NCI-H774 (cell line): ENCODE measurements at regions not wholly inside any gene's neighbourhood (a gene's known extent, or its start where the extent isn't known, plus 50 kb on each side); places are given as distances from the start of the nearest gene placed in this dataset.

Source experiments
- DNase-seq: peaks from one replicate; lab custom pipeline; 2025; lab: John Stamatoyannopoulos, UW

GRCh38 chr2:10237392-10238321 lies 65.0 kb upstream of the HPCAL1 start:
- no peak for DNase-seq

DNA sequence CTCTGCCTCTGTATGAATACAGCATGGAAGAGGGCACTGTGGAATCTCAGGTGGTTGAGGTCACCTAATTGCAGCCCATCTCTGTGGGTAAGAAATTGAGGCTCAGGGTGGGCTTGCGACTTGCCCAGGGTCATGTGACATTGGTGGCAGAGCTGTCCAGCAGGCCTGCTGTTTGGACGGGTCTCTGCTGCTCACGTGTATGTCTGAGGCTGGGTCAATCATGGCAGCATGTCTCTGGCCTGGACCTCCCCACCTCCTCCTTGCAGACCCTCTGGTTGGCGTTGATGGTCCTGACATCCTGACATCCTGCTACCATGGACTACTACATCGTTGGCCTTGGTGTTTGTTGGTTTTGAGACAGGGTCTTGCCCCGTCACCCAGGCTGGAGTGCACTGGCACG lies 64.3 kb upstream of the HPCAL1 start:
- DNase-seq, result no peak

DNA sequence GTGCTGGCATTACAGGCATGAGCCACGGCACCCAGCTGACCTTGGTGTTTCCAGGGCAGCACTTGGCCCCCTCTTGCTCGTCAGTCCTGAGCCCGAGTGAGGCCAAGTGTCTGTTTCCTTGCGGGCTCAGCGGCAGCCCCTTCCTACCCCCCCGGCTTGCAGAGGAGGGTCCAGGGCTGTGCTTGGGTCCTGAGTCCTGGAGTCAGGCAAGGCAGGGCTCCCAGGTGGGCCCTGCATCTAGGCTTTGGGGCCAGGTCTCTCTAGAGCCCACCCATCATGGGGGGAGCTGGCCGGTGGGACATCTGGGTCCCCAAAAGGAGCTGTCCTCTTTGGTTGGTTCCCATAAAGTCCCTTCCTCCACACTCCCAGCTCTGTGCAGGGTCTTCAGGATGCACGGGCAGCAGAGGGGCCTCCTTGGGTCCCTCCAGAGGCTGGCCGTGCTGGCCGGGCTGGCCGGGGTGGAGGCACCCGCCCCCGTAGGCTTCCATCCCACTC lies 63.7 kb upstream of the HPCAL1 start:
- no peak for DNase-seq

GRCh38 chr2:10239561-10239967 lies 63.1 kb upstream of the HPCAL1 start:
- no peak for DNase-seq

DNA sequence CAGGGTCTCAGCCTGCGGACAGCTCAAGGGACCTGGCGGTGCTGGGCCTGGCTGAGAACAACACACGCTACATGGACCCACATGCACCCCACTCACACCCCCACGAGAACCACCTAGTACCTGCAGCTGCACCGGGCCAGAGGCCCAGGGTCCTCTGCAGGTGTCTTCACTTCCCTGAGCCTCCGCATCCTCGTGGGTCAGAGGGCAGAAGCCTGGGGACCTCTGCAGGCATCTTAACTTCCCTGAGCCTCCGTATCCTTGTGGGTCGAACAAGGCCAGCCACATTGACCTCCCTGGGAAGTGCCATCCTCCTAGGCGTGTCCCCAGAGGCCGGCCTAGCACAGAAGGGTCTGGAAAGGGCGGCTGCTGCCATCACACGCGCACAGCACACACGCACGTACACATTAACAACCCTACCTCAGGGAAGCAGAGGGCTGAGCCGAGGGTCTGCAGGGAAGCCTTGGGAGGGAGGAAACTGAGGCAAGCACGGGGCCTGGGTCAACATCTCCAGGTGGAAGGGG lies 62.5 kb upstream of the HPCAL1 start:
- DNase-seq, result no peak

DNA sequence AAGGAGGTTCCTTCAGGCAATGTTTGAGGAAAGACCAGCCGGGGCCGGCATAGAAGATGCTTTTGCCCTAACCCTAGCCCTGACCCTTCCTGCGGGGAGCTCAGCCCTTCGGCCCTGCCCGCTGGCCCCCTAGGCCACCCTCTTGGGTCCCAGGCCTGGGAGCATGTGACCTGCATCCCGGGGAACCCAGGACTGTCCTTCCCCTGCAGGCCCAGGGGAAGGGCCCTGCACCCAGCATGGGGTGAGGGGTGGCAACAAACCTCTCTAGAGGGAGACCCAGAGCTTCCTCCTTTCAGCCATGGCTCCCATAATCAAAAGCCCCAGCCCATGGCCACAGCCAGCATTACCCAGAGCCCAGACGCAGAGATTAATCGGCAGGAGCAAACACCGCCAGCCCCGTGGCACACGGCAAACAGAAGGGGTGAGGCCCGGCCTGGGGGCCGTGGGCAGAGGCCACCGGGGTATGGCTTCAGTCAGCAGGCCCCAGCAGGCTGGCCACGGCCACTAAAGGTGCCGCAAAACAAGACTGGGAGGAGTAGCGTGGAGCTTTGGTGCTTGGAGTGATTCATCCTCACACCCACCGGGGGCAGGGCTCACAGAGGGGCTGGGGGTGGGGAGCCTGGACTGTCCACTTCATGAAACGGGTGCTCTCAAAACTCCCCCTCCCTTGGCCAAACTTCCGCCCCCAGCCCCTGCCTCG lies 61.6 kb upstream of the HPCAL1 start:
- no peak for DNase-seq

GRCh38 chr2:10241641-10242430 lies 60.9 kb upstream of the HPCAL1 start:
- no peak for DNase-seq

- no peak for DNase-seq
Measured at GRCh38 chr2:10242451-10242850, 60.3 kb upstream of the HPCAL1 start.

- DNase-seq, result no peak
Measured at GRCh38 chr2:10242998-10243925, 59.4 kb upstream of the HPCAL1 start.

- no peak for DNase-seq
Measured at GRCh38 chr2:10243926-10244270, 58.8 kb upstream of the HPCAL1 start.

DNA sequence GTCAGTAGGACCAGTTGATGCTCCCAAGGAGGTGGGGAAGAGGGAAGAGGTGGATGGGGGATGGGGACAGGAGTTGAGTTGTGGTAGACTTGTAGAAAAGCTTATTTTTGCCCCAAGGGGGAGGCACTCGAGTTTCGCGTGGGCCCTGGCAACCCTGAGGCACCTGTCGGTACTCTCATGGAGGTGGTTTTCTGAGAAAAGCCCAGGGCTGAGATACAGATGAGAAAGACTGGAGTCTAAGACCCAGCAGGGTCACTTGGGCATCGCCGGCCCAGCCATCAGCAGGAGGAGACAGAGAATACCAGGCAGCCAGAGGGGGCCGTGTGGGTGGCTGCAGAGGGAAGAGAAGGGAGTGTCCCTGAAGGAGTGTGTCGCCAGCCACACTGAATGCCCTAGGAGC lies 57.7 kb upstream of the HPCAL1 start:
- no peak for DNase-seq

DNA sequence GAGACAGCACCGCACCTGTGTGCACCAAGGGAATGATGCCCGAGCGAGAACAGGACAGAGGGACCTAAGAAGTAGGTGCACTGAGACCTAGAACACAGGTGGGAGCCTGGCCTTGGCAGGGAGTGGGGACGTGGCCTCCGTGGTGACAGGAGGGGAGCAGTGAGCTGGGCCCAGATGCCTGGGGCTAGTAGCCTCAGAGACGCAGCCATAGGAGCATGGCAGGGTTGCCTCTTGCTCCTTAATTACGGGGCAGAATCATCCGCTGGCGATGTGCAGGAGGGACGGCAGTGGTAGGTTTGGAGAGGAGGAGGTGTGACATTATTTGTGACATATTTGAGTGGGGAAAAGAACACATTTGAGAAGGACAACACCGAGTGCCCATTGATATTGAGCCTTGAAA lies 57.0 kb upstream of the HPCAL1 start:
- DNase-seq, result no peak

- no peak for DNase-seq
Measured at GRCh38 chr2:10246370-10246769, 56.3 kb upstream of the HPCAL1 start.

DNA sequence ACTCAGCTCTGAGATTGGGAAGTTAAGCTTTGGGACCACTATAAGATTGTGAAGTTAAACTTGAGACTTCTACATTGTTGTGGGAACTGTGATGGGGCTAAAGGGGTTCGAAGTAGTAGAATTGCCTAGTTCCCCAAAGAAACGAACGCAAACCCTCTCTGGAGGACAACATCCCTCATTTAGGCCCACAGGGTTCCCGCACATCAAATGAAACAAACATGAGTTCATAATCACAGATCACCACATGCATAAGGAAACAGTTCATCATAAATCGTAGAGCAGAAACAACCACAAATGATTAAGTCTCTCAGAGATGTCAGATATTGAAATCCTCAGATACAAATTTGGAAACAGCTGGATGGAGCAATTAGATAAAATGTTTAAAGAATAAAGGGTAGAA lies 55.9 kb upstream of the HPCAL1 start:
- DNase-seq, result no peak

- DNase-seq, result no peak
Measured at GRCh38 chr2:10249798-10250197, 52.9 kb upstream of the HPCAL1 start.

DNA sequence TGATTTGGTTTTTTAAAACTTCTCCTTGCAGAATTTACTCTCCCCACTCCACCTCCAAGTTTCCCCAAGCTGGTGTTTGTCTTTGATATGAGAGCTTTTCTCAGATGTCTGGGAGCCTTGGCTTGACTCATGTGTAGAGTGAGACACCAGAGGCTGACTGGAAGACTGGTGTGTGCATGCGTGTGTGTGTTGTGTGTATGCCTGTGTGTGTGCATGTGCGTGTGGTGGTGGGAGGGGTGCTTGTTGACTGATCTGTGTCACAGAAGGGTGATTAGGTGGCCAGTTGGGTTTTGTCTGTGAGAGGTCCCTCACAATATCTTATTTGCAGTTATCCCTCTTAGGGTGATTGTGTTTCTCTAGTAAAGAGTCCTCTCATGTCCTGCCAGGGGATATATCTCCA lies 50.5 kb upstream of the HPCAL1 start:
- DNase-seq, result no peak

DNA sequence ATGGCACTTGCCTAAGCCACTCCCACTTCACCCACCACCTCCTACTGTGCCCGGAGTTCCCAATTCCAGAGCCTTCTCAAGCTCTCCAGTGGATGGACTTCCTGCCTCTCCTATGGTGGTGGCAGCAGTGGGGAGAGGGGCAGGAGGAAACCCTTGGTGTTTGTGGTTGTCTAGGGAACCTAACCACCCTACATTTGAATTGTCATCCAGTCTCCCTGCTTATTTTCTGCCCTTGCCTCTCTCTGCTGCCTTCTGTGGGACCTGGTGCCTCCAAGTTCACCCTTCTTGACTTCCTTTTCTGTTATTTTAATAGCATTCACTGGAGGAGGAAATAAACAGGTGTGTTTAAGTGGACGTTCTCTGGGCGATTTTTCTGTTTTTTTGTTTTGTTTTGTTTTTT lies 50.0 kb upstream of the HPCAL1 start:
- no peak for DNase-seq
